HepG2 (cell line): ENCODE measurements at regions not wholly inside any gene's neighbourhood (a gene's known extent, or its start where the extent isn't known, plus 50 kb on each side); places are given as distances from the start of the nearest gene placed in this dataset.

Experiments used
- ATAC-seq: fragments of 200-7000 bp; cut with Tn5 transposase; 3 replicates; pipeline ENCODE4 v1.9.1; 2020; ENCODE audit warnings: mild to moderate bottlenecking, moderate library complexity
- BruUV-seq: library from RNA; stranded (reverse); fragments of 400-500 nt; replicated peaks from 2 replicates; lab custom pipeline; 2021; lab: Mats Ljungman, UMichigan
- CTCF ChIA-PET: fragments of 300-600 bp; formaldehyde crosslinking; extraction: SDS; loops from one replicate; lab custom pipeline; 2021; ENCODE audit warnings: low total read pairs, inconsistent platforms, low intra/inter-chr PET ratio; lab: Yijun Ruan, JAX
- POLR2A ChIA-PET: fragments of 350-600 bp; sonication (Branson Sonifier 250); formaldehyde crosslinking; loops from one replicate; lab custom pipeline; 2020; ENCODE audit warnings: antibody characterized with exemption, inconsistent platforms; lab: Yijun Ruan, JAX
- DNase-seq: peaks from one replicate; pipeline ENCODE4 v3.0.0-alpha.2; 2015; ENCODE audit warnings: low spot score
- FAIRE-seq: peaks from 3 replicates; lab custom pipeline; 2011; peaks lifted over from hg19 to GRCh38; lab: Jason Lieb, UNC
- H2AFZ ChIP-seq: one replicate; pipeline ENCODE4 v1.6.1; 2011; ENCODE audit warnings: low read length, inconsistent platforms
- H3K27ac ChIP-seq: fragments of 300-600 bp; 3 replicates; pipeline ENCODE4 v1.8.0; 2011; ENCODE audit warnings: mixed run types, mild to moderate bottlenecking, mixed read lengths, low read length, inconsistent platforms; ENCODE audit not compliant: insufficient read depth; ENCODE audit errors: extremely low read length
- H3K27me3 ChIP-seq, 2 experiments: fragments of 200-600 bp in 1 of 2; 2 replicates in 1 of 2; 3 replicates in 1 of 2; pipeline versions ENCODE4 v1.6.0 to v1.8.0; 2011; ENCODE audit warnings: low read length in 2 of 2, mild to moderate bottlenecking in 2 of 2, moderate library complexity in 2 of 2, inconsistent platforms in 1 of 2; ENCODE audit not compliant: insufficient read depth in 2 of 2, control insufficient read depth in 1 of 2
- H3K36me3 ChIP-seq, 2 experiments: fragments of 200-600 bp in 1 of 2; replicated peaks in 1 of 2; 2 replicates in 1 of 2; 3 replicates in 1 of 2; pipeline versions ENCODE4 v1.5.1 to v1.8.0; 2011; ENCODE audit warnings: low read length in 2 of 2, inconsistent platforms in 1 of 2; ENCODE audit not compliant: insufficient read depth in 2 of 2, control insufficient read depth in 1 of 2
- H3K4me1 ChIP-seq: 2 replicates; pipeline ENCODE4 v1.5.1; 2012; ENCODE audit warnings: low read length, inconsistent platforms; ENCODE audit not compliant: insufficient read depth
- H3K4me2 ChIP-seq: 2 replicates; pipeline ENCODE4 v1.6.0; 2011; ENCODE audit warnings: low read depth, low read length, inconsistent platforms
- H3K4me3 ChIP-seq, 3 experiments: fragments of 200-600 bp in 1 of 3; sonication (generic), shearing (Covaris generic) in 1 of 3; replicated peaks in 1 of 3; 2 replicates each; pipeline ENCODE4 v1.5.1; 2011 to 2016; ENCODE audit warnings: low read length in 3 of 3, inconsistent platforms in 2 of 3, low read depth in 2 of 3, mild to moderate bottlenecking in 2 of 3, control low read depth in 1 of 3, mixed read lengths in 1 of 3; ENCODE audit not compliant: insufficient read depth in 1 of 3
- H3K79me2 ChIP-seq: one replicate; pipeline ENCODE4 v1.6.1; 2011; ENCODE audit warnings: low read length, inconsistent platforms; ENCODE audit not compliant: insufficient read depth
- H3K9ac ChIP-seq: 2 replicates; pipeline ENCODE4 v1.6.0; 2011; ENCODE audit warnings: mild to moderate bottlenecking, low read depth, low read length, inconsistent platforms; ENCODE audit not compliant: insufficient read depth
- H3K9me3 ChIP-seq: 2 replicates; pipeline ENCODE4 v1.5.1; 2012; ENCODE audit warnings: mild to moderate bottlenecking, low read length
- H4K20me1 ChIP-seq: 2 replicates; pipeline ENCODE4 v1.6.0; 2011; ENCODE audit warnings: inconsistent platforms, mild to moderate bottlenecking, low read length, moderate library complexity; ENCODE audit not compliant: insufficient read depth
- EEA1 ChIP-seq: sonication (generic); formaldehyde crosslinking; IDR thresholded peaks from 2 replicates; pipeline ENCODE4 v1.5.1; 2020; ENCODE audit warnings: mild to moderate bottlenecking, missing genetic modification reagents, borderline replicate concordance
- MAFF ChIP-seq: IDR thresholded peaks from 2 replicates; pipeline ENCODE4 v1.6.1; 2011; ENCODE audit warnings: low read depth, low read length, improper control_type of control experiment
- MED1 ChIP-seq: sonication (generic); formaldehyde crosslinking; IDR thresholded peaks from 2 replicates; pipeline ENCODE4 v1.4.0; 2020; ENCODE audit warnings: missing genetic modification reagents
- NKX3-1 ChIP-seq: sonication (generic); formaldehyde crosslinking; IDR thresholded peaks from 2 replicates; pipeline ENCODE4 v1.5.0; 2020; ENCODE audit warnings: missing genetic modification reagents
- POLR2AphosphoS5 ChIP-seq: IDR thresholded peaks from 2 replicates; pipeline ENCODE4 v1.6.1; 2012; ENCODE audit warnings: low read depth, low read length
- RNF2 ChIP-seq: fragments of 450-650 bp; conservative IDR thresholded peaks from 2 replicates; pipeline ENCODE4 v1.6.1; 2016; ENCODE audit warnings: low read depth
- TBL1XR1 ChIP-seq: fragments of 150-350 bp; IDR thresholded peaks from 2 replicates; pipeline ENCODE4 v1.6.1; 2014; ENCODE audit warnings: borderline replicate concordance, low read length; ENCODE audit not compliant: partially characterized antibody
- ZBTB4 ChIP-seq: sonication (generic); formaldehyde crosslinking; IDR thresholded peaks from 2 replicates; pipeline ENCODE4 v1.4.0; 2020; ENCODE audit warnings: missing genetic modification reagents, mild to moderate bottlenecking, borderline replicate concordance
- ZBTB42 ChIP-seq: sonication (generic); formaldehyde crosslinking; IDR thresholded peaks from 2 replicates; pipeline ENCODE4 v1.5.0; 2020; ENCODE audit warnings: mild to moderate bottlenecking, missing genetic modification reagents
- ZNF3 ChIP-seq: IDR thresholded peaks from 2 replicates; pipeline ENCODE4 v1.7.0; 2017; ENCODE audit warnings: inconsistent platforms
- ZNF513 ChIP-seq: sonication (generic); formaldehyde crosslinking; conservative IDR thresholded peaks from 2 replicates; pipeline ENCODE4 v1.5.0; 2020; ENCODE audit warnings: missing genetic modification reagents
- ZNF780A ChIP-seq: sonication (generic); formaldehyde crosslinking; IDR thresholded peaks from 2 replicates; pipeline ENCODE4 v1.8.0; 2022; ENCODE audit warnings: mild to moderate bottlenecking, missing genetic modification reagents, moderate library complexity
- ZNF816 ChIP-seq: sonication (generic); formaldehyde crosslinking; IDR thresholded peaks from 2 replicates; pipeline ENCODE4 v1.8.0; 2022; ENCODE audit warnings: missing genetic modification reagents, mild to moderate bottlenecking, borderline replicate concordance
- WGBS: methylation state at CpG from one replicate; pipeline ENCODE4 v1.1.6; 2017; ENCODE audit warnings: low lambda C conversion rate; 5-methylcytosine and 5-hydroxymethylcytosine counted together
- in situ Hi-C: cut with HindIII; loops from 2 replicates; pipeline ENCODE4 v1.10.0; 2017; ENCODE audit warnings: low pct_unique_long_range_greater_than_20kb; ENCODE audit not compliant: extremely low pct_ligation_motif_present
- intact Hi-C: fragments of 100-400 bp; cut with micrococcal nuclease; formaldehyde crosslinking; loops from one replicate; pipeline ENCODE4 v1.10.0; 2022; ENCODE audit not compliant: unreplicated experiment

- no peak for FAIRE-seq
- in situ Hi-C loops: no loop called here
These were observed 420.2 kb downstream of the AGTPBP1 start for GRCh38 chr9:85321561-85321960.

More at GRCh38 chr9:85321561-85321960, 420.2 kb downstream of the AGTPBP1 start:
- DNase-seq (no peak), ATAC-seq (no peak)
- intact Hi-C loops: no loop called here
- no TSS peak for BruUV-seq
- Histone ChIP-seq H3K9ac (no peak overlapping the region), H3K36me3 (no peaks in the 10 kb centered on the region), H3K9me3 (no peaks in the 10 kb centered on the region), H4K20me1 (no peaks in the 10 kb centered on the region), H3K4me1 (no peaks in the 10 kb centered on the region), H3K27ac (no peak overlapping the region), H3K27me3 (no peaks in the 10 kb centered on the region), H3K4me2 (no peak overlapping the region), H2AFZ (no peak overlapping the region), H3K4me3 (no peak overlapping the region), H3K79me2 (no peaks in the 10 kb centered on the region)
- WGBS: 0% methylated on average over 5 of the region's 5 CpGs
- ChIA-PET CTCF (no interaction called here), POLR2A (no interaction called here)
- no peak for TF ChIP-seq MED1
- no peak for TF ChIP-seq POLR2AphosphoS5
- TF ChIP-seq ZNF816 (CRISPR knock-in tag): no peak
- TF ChIP-seq ZBTB42 (CRISPR knock-in tag): no peak
- TF ChIP-seq NKX3-1: no peak
- TF ChIP-seq MAFF: no peak
- no peak for TF ChIP-seq RNF2
- TF ChIP-seq ZNF513 (CRISPR knock-in tag): no peak
- no peak for TF ChIP-seq TBL1XR1
- no peak for TF ChIP-seq ZNF3 (CRISPR knock-in tag)
- no peak for TF ChIP-seq ZNF780A
- TF ChIP-seq EEA1 (CRISPR knock-in tag): no peak
- TF ChIP-seq ZBTB4 (CRISPR knock-in tag): no peak
